Heart left ventricle (tissue), 16 donors: ENCODE measurements at regions not wholly inside any gene's neighbourhood (a gene's known extent, or its start where the extent isn't known, plus 50 kb on each side); places are given as distances from the start of the nearest gene placed in this dataset.

ENCODE experiments used
- ATAC-seq, 4 donors: fragments of 200-7000 bp; cut with Tn5 transposase; one replicate each; pipeline ENCODE4 v1.9.1; 2020 to 2022; ENCODE audit warnings: moderate library complexity in 4 of 4, mild to moderate bottlenecking in 3 of 4, moderate number of reproducible peaks in 1 of 4
- DNase-seq, 5 donors: peaks; one replicate each; pipeline ENCODE4 v3.0.0-alpha.2; 2020
- H3K27ac ChIP-seq, 12 donors: fragments of 200-600 bp; sonication (generic) in 4 of 12; one replicate each; pipeline versions ENCODE4 v1.5.0 to v1.8.0; 2016 to 2022; ENCODE audit warnings: mild to moderate bottlenecking in 2 of 12
- H3K27me3 ChIP-seq, 9 donors: fragments of 200-600 bp; sonication (generic) in 2 of 9; one replicate each; pipeline versions ENCODE4 v1.5.1 to v1.8.0; 2016 to 2022; ENCODE audit warnings: mild to moderate bottlenecking in 3 of 9
- H3K36me3 ChIP-seq, 9 donors: fragments of 200-600 bp; sonication (generic) in 2 of 9; one replicate each; pipeline versions ENCODE4 v1.5.0 to v1.8.0; 2018 to 2022; ENCODE audit warnings: mild to moderate bottlenecking in 2 of 9
- H3K4me1 ChIP-seq, 12 donors: fragments of 200-600 bp; sonication (generic) in 4 of 12; one replicate each; pipeline versions ENCODE4 v1.5.0 to v1.8.0; 2016 to 2022; ENCODE audit warnings: mild to moderate bottlenecking in 3 of 12
- H3K4me3 ChIP-seq, 12 donors: fragments of 200-600 bp; sonication (generic) in 4 of 12; one replicate each; pipeline versions ENCODE4 v1.5.0 to v1.8.0; 2017 to 2022; ENCODE audit warnings: mild to moderate bottlenecking in 9 of 12, moderate library complexity in 4 of 12
- H3K9me3 ChIP-seq, 12 donors: fragments of 200-600 bp; sonication (generic) in 4 of 12; one replicate each; pipeline versions ENCODE4 v1.5.0 to v1.8.0; 2016 to 2022; ENCODE audit warnings: mild to moderate bottlenecking in 1 of 12
- CTCF ChIP-seq, 12 donors: fragments of 200-600 bp; sonication (generic) in 4 of 12; IDR thresholded peaks; one replicate each; pipeline versions ENCODE4 v1.5.0 to v1.8.0; 2018 to 2022; ENCODE audit warnings: antibody characterized with exemption in 12 of 12, mild to moderate bottlenecking in 5 of 12
- POLR2A ChIP-seq, 2 donors: fragments of 450-650 bp; IDR thresholded peaks; one replicate each; pipeline ENCODE4 v1.6.1; 2017; ENCODE audit warnings: antibody characterized with exemption in 2 of 2, mild to moderate bottlenecking in 2 of 2, moderate library complexity in 2 of 2
- WGBS, 4 donors: extraction: QIAGEN DNeasy Blood & Tissue Kit in 2 of 4; methylation state at CpG; one replicate each; pipeline versions ENCODE4 v1.1.5 to v1.1.7; 2013 to 2018; 5-methylcytosine and 5-hydroxymethylcytosine counted together
- intact Hi-C, 10 donors: fragments of 100-400 bp; cut with DNase I; formaldehyde crosslinking; loops; one replicate each; pipeline versions ENCODE4 v1.11.1 to v1.14.2; 2022
- donor health status: ischemic (EF 13 %, LVEDD 7.1; RV severe dilation, severe dysfunction).
- donor health status: healthy with polysubstance abuse.
- donor health status: DM: no; HTN: yes; CAD: no.
- donor health status: DM: no; HTN: no; CAD: no.
- donor health status: ischemic (EF 25% LVEDD 6.9; RV normal size, moderate dysfunction).
- donor health status: ischemic (EF 25% LVEDD 5.7; RV mildly dilated, moderate dysfunction).
- donor health status: healthy.
- donor health status: DM: yes; HTN: yes; CAD: no.
- donor health status: ischemic (EF 35%, LVEDD 5.7; RV mildly dilated, moderate dysfunction).
- donor health status: nonischemic (EF 11% LVEDD 7.7; RV severe dilation, severe dysfunction).
- donor health status: DM: yes; HTN: yes; CAD: no.
- donor health status: PGD.
- donor health status: ischemic (EF 29% LVEDD 5.4; RV normal size, mild dysfunction).
- donor health status: nonischemic (EF 23%, LVEDD 6.1; RV moderate dilation, normal function).

- Histone ChIP-seq H3K4me3 (no peak overlapping the region), H3K36me3 (no peaks in the 10 kb centered on the region), H3K4me1 (no peaks in the 10 kb centered on the region), H3K9me3 (peaks cover 0 to 2% (median 0%) of the 10 kb centered on the region in 12 donors), H3K27me3 (no peaks in the 10 kb centered on the region), H3K27ac (no peak overlapping the region)
- ATAC-seq = no peak
- TF ChIP-seq CTCF (IDR thresholded peaks at IDR 0.05) = no peak
- no peak for TF ChIP-seq POLR2A (IDR thresholded peaks at IDR 0.05)
- DNase-seq = no peak
- intact Hi-C loops = no loop called here
- WGBS, 4 donors = 27 to 33% (median 31%) methylated on average over 1 of the region's 1 CpG
Measured at GRCh38 chr4:166399021-166399420, 526.0 kb downstream of the TLL1 start.

- intact Hi-C loops = no loop called here
- ATAC-seq (no peak), DNase-seq (no peak)
- Histone ChIP-seq H3K27me3 (no peaks in the 10 kb centered on the region), H3K4me1 (no peaks in the 10 kb centered on the region), H3K27ac (no peak overlapping the region), H3K4me3 (no peak overlapping the region), H3K36me3 (no peaks in the 10 kb centered on the region), H3K9me3 (no peaks in the 10 kb centered on the region)
- 71 to 80% (median 74%) methylated on average over 5 of the region's 5 CpGs for WGBS, 4 donors
- TF ChIP-seq CTCF (IDR thresholded peaks at IDR 0.05) (no peak), POLR2A (IDR thresholded peaks at IDR 0.05) (no peak)
Measured at GRCh38 chr4:166400270-166400894, 527.3 kb downstream of the TLL1 start.

- TF ChIP-seq CTCF (IDR thresholded peaks at IDR 0.05) (no peak), POLR2A (IDR thresholded peaks at IDR 0.05) (no peak)
- 53 to 67% (median 64%) methylated on average over 1 of the region's 1 CpG for WGBS, 4 donors
- Histone ChIP-seq H3K4me3 (no peak overlapping the region), H3K27ac (no peak overlapping the region), H3K9me3 (peaks cover 0 to 9% (median 0%) of the 10 kb centered on the region in 12 donors), H3K27me3 (no peaks in the 10 kb centered on the region), H3K4me1 (no peaks in the 10 kb centered on the region), H3K36me3 (no peaks in the 10 kb centered on the region)
- no peak for DNase-seq
- intact Hi-C loops = no loop called here
- ATAC-seq = no peak
Measured at GRCh38 chr4:166413356-166413755, 540.3 kb downstream of the TLL1 start.

GRCh38 chr4:166414431-166414830 is 541.4 kb downstream of the TLL1 start:
- Histone ChIP-seq H3K4me1 (no peaks in the 10 kb centered on the region), H3K27ac (no peak overlapping the region), H3K9me3 (peaks cover 0 to 9% (median 0%) of the 10 kb centered on the region in 12 donors), H3K4me3 (no peak overlapping the region), H3K27me3 (no peaks in the 10 kb centered on the region), H3K36me3 (no peaks in the 10 kb centered on the region)
- ATAC-seq = no peak
- intact Hi-C loops = no loop called here
- WGBS, 4 donors = 48 to 63% (median 55%) methylated on average over 1 of the region's 1 CpG
- TF ChIP-seq POLR2A (IDR thresholded peaks at IDR 0.05) = no peak
- TF ChIP-seq CTCF (IDR thresholded peaks at IDR 0.05) = no peak
- no peak for DNase-seq
